Stimulated activated naive CD8-positive, alpha-beta T cell treated with anti-CD3 and anti-CD28 coated beads, Interleukin-15, Interleukin-2, amounts not matched to agents 100 ng/mL and 50 ng/mL, for 24 hours (primary cell): ENCODE measurements at regions not wholly inside any gene's neighbourhood (a gene's known extent, or its start where the extent isn't known, plus 50 kb on each side); places are given as distances from the start of the nearest gene placed in this dataset.

ENCODE experiments used
- H3K27ac Mint-ChIP-seq: one replicate; pipeline ENCODE4 v1.8.0; 2021; ENCODE audit warnings: mild to moderate bottlenecking, mixed read lengths
- H3K27me3 Mint-ChIP-seq: one replicate; pipeline ENCODE4 v1.8.0; 2021; ENCODE audit warnings: mixed read lengths
- H3K36me3 Mint-ChIP-seq: one replicate; pipeline ENCODE4 v1.8.0; 2021; ENCODE audit warnings: low read depth, mixed read lengths
- H3K4me1 Mint-ChIP-seq: one replicate; pipeline ENCODE4 v1.8.0; 2021; ENCODE audit warnings: low read depth, mixed read lengths
- H3K4me3 Mint-ChIP-seq: one replicate; pipeline ENCODE4 v1.8.0; 2021; ENCODE audit warnings: mild to moderate bottlenecking, mixed read lengths
- H3K9me3 Mint-ChIP-seq: one replicate; pipeline ENCODE4 v1.8.0; 2021; ENCODE audit warnings: mixed read lengths

- no peak overlapping the region for H3K27ac Mint-ChIP-seq
- peaks cover 3% of the 10 kb centered on the region for H3K27me3 Mint-ChIP-seq
- no peak overlapping the region for H3K4me3 Mint-ChIP-seq
- H3K9me3 Mint-ChIP-seq = peaks cover 10% of the 10 kb centered on the region
- no peaks in the 10 kb centered on the region for H3K36me3 Mint-ChIP-seq
- no peaks in the 10 kb centered on the region for H3K4me1 Mint-ChIP-seq
Measured at GRCh38 chr13:50566646-50567045, 276.8 kb downstream of the DLEU7 start.

- Mint-ChIP-seq H3K27ac (no peak overlapping the region), H3K4me1 (no peaks in the 10 kb centered on the region), H3K4me3 (no peak overlapping the region), H3K27me3 (peaks cover 6% of the 10 kb centered on the region), H3K9me3 (peaks cover 6% of the 10 kb centered on the region), H3K36me3 (no peaks in the 10 kb centered on the region)
Measured at GRCh38 chr13:50572129-50572528, 271.4 kb downstream of the DLEU7 start.

GRCh38 chr13:50573066-50573465 lies 270.4 kb downstream of the DLEU7 start:
- H3K36me3 Mint-ChIP-seq = no peaks in the 10 kb centered on the region
- peaks cover 3% of the 10 kb centered on the region for H3K9me3 Mint-ChIP-seq
- H3K4me3 Mint-ChIP-seq = no peak overlapping the region
- no peaks in the 10 kb centered on the region for H3K4me1 Mint-ChIP-seq
- no peak overlapping the region for H3K27ac Mint-ChIP-seq
- peaks cover 6% of the 10 kb centered on the region for H3K27me3 Mint-ChIP-seq

- Mint-ChIP-seq H3K9me3 (peaks cover 3% of the 10 kb centered on the region), H3K4me3 (no peak overlapping the region), H3K27ac (no peak overlapping the region)
Measured at GRCh38 chr13:50574731-50575130, 268.8 kb downstream of the DLEU7 start.

GRCh38 chr13:50575138-50575537 lies 268.4 kb downstream of the DLEU7 start:
- H3K4me1 Mint-ChIP-seq = no peaks in the 10 kb centered on the region
- H3K27ac Mint-ChIP-seq = no peak overlapping the region
- no peaks in the 10 kb centered on the region for H3K36me3 Mint-ChIP-seq
- peaks cover 3% of the 10 kb centered on the region for H3K9me3 Mint-ChIP-seq
- peaks cover 3% of the 10 kb centered on the region for H3K27me3 Mint-ChIP-seq
- no peak overlapping the region for H3K4me3 Mint-ChIP-seq

More at GRCh38 chr13:50574731-50575130, 268.8 kb downstream of the DLEU7 start:
- H3K27me3 Mint-ChIP-seq = peaks cover 5% of the 10 kb centered on the region
- no peaks in the 10 kb centered on the region for H3K36me3 Mint-ChIP-seq
- H3K4me1 Mint-ChIP-seq = no peaks in the 10 kb centered on the region

- H3K27ac Mint-ChIP-seq = no peak overlapping the region
- peaks cover 8% of the 10 kb centered on the region for H3K4me1 Mint-ChIP-seq
- no peaks in the 10 kb centered on the region for H3K36me3 Mint-ChIP-seq
- H3K9me3 Mint-ChIP-seq = peaks cover 3% of the 10 kb centered on the region
- no peak overlapping the region for H3K4me3 Mint-ChIP-seq
- peaks cover 3% of the 10 kb centered on the region for H3K27me3 Mint-ChIP-seq
Measured at GRCh38 chr13:50576156-50576555, 267.3 kb downstream of the DLEU7 start.

- Mint-ChIP-seq H3K36me3 (no peaks in the 10 kb centered on the region), H3K9me3 (peaks cover 3% of the 10 kb centered on the region), H3K4me3 (no peak overlapping the region), H3K4me1 (peaks cover 8% of the 10 kb centered on the region), H3K27me3 (no peaks in the 10 kb centered on the region), H3K27ac (no peak overlapping the region)
Measured at GRCh38 chr13:50577806-50578205, 265.7 kb downstream of the DLEU7 start.

GRCh38 chr13:50580684-50581305 lies 262.7 kb downstream of the DLEU7 start:
- no peak overlapping the region for H3K4me3 Mint-ChIP-seq
- no peaks in the 10 kb centered on the region for H3K9me3 Mint-ChIP-seq
- H3K4me1 Mint-ChIP-seq = peaks cover 8% of the 10 kb centered on the region
- H3K27ac Mint-ChIP-seq = no peak overlapping the region
- no peaks in the 10 kb centered on the region for H3K36me3 Mint-ChIP-seq
- peaks cover 3% of the 10 kb centered on the region for H3K27me3 Mint-ChIP-seq

GRCh38 chr13:50581586-50582196 lies 261.8 kb downstream of the DLEU7 start:
- peaks cover 3% of the 10 kb centered on the region for H3K27me3 Mint-ChIP-seq
- no peaks in the 10 kb centered on the region for H3K9me3 Mint-ChIP-seq
- peaks cover 9% of the 10 kb centered on the region for H3K4me1 Mint-ChIP-seq
- H3K36me3 Mint-ChIP-seq = no peaks in the 10 kb centered on the region
- no peak overlapping the region for H3K27ac Mint-ChIP-seq
- H3K4me3 Mint-ChIP-seq = no peak overlapping the region

GRCh38 chr13:50584856-50585580 lies 258.5 kb downstream of the DLEU7 start:
- H3K27ac Mint-ChIP-seq = no peak overlapping the region
- H3K36me3 Mint-ChIP-seq = no peaks in the 10 kb centered on the region
- peaks cover 3% of the 10 kb centered on the region for H3K27me3 Mint-ChIP-seq
- no peaks in the 10 kb centered on the region for H3K9me3 Mint-ChIP-seq
- H3K4me1 Mint-ChIP-seq = peaks cover 35% of the 10 kb centered on the region
- no peak overlapping the region for H3K4me3 Mint-ChIP-seq

GRCh38 chr13:50585674-50586413 lies 257.6 kb downstream of the DLEU7 start:
- Mint-ChIP-seq H3K9me3 (no peaks in the 10 kb centered on the region), H3K36me3 (no peaks in the 10 kb centered on the region), H3K4me3 (no peak overlapping the region), H3K27me3 (peaks cover 3% of the 10 kb centered on the region), H3K27ac (no peak overlapping the region), H3K4me1 (peaks cover 32% of the 10 kb centered on the region)

GRCh38 chr13:50586414-50587083 lies 256.9 kb downstream of the DLEU7 start:
- Mint-ChIP-seq H3K27ac (no peak overlapping the region), H3K9me3 (no peaks in the 10 kb centered on the region), H3K4me3 (no peak overlapping the region), H3K4me1 (peaks cover 31% of the 10 kb centered on the region), H3K36me3 (no peaks in the 10 kb centered on the region), H3K27me3 (peaks cover 3% of the 10 kb centered on the region)

GRCh38 chr13:50587115-50587514 lies 256.4 kb downstream of the DLEU7 start:
- Mint-ChIP-seq H3K27ac (peak overlapping the region; percentile 29), H3K27me3 (peaks cover 3% of the 10 kb centered on the region), H3K4me3 (no peak overlapping the region)

GRCh38 chr13:50587645-50588373 lies 255.7 kb downstream of the DLEU7 start:
- H3K36me3 Mint-ChIP-seq = no peaks in the 10 kb centered on the region
- H3K9me3 Mint-ChIP-seq = no peaks in the 10 kb centered on the region
- H3K4me3 Mint-ChIP-seq = no peak overlapping the region
- no peak overlapping the region for H3K27ac Mint-ChIP-seq
- H3K27me3 Mint-ChIP-seq = peaks cover 3% of the 10 kb centered on the region
- peaks cover 35% of the 10 kb centered on the region for H3K4me1 Mint-ChIP-seq

More at GRCh38 chr13:50587115-50587514, 256.4 kb downstream of the DLEU7 start:
- Mint-ChIP-seq H3K4me1 (peaks cover 31% of the 10 kb centered on the region), H3K36me3 (no peaks in the 10 kb centered on the region), H3K9me3 (no peaks in the 10 kb centered on the region)
